OCI-LY1 (cell line): ENCODE measurements at regions not wholly inside any gene's neighbourhood (a gene's known extent, or its start where the extent isn't known, plus 50 kb on each side); places are given as distances from the start of the nearest gene placed in this dataset.

Experiments used
- H2AFZ ChIP-seq: fragments of 200-600 bp; sonication (generic), shearing (Covaris generic); 2 replicates; pipeline ENCODE4 v1.6.0; 2014; ENCODE audit warnings: antibody characterized with exemption, mild to moderate bottlenecking, low read length
- H3F3A ChIP-seq: fragments of 200-600 bp; sonication (generic), shearing (Covaris generic); 2 replicates; pipeline ENCODE4 v1.6.0; 2014; ENCODE audit warnings: mild to moderate bottlenecking, antibody characterized with exemption, low read length, moderate library complexity; ENCODE audit not compliant: insufficient read depth
- H3K27ac ChIP-seq: fragments of 200-600 bp; sonication (generic); 2 replicates; pipeline ENCODE4 v1.5.1; 2014; ENCODE audit warnings: low read length, mixed run types, mild to moderate bottlenecking, low read depth; ENCODE audit not compliant: poor library complexity, severe bottlenecking
- H3K27me3 ChIP-seq: fragments of 200-600 bp; sonication (generic); 2 replicates; pipeline ENCODE4 v1.6.0; 2014; ENCODE audit warnings: antibody characterized with exemption, mild to moderate bottlenecking, low read length, moderate library complexity; ENCODE audit not compliant: insufficient read depth
- H3K36me3 ChIP-seq: fragments of 200-600 bp; sonication (generic); 2 replicates; pipeline ENCODE4 v1.6.1; 2014; ENCODE audit warnings: mild to moderate bottlenecking, antibody characterized with exemption, low read length, moderate library complexity, mixed read lengths; ENCODE audit not compliant: insufficient read depth
- H3K4me1 ChIP-seq: fragments of 200-600 bp; sonication (generic); 2 replicates; pipeline ENCODE4 v1.5.1; 2014; ENCODE audit warnings: mild to moderate bottlenecking, low read length, moderate library complexity; ENCODE audit not compliant: insufficient read depth, severe bottlenecking
- H3K4me2 ChIP-seq: fragments of 200-600 bp; sonication (generic), shearing (Covaris generic); 2 replicates; pipeline ENCODE4 v1.6.1; 2014; ENCODE audit warnings: low read length
- H3K4me3 ChIP-seq: fragments of 200-600 bp; sonication (generic); 2 replicates; pipeline ENCODE4 v1.5.1; 2014; ENCODE audit warnings: low read length, low read depth, mild to moderate bottlenecking, mixed read lengths; ENCODE audit not compliant: poor library complexity, severe bottlenecking
- H3K79me2 ChIP-seq: fragments of 200-600 bp; shearing (Covaris generic); 2 replicates; pipeline ENCODE4 v1.6.1; 2016; ENCODE audit warnings: mixed run types, low read length, mixed read lengths; ENCODE audit not compliant: insufficient read depth
- H3K9ac ChIP-seq: fragments of 200-600 bp; sonication (generic), shearing (Covaris generic); 2 replicates; pipeline ENCODE4 v1.6.1; 2014; ENCODE audit warnings: mild to moderate bottlenecking, low read length, mixed read lengths
- H3K9me2 ChIP-seq: fragments of 200-600 bp; sonication (generic), shearing (Covaris generic); 2 replicates; pipeline ENCODE4 v1.6.1; 2014; ENCODE audit warnings: low read depth, mild to moderate bottlenecking, low read length, mixed read lengths
- H3K9me3 ChIP-seq: fragments of 200-600 bp; shearing (Covaris generic); 2 replicates; pipeline ENCODE4 v1.6.1; 2014; ENCODE audit warnings: low read length, mixed read lengths
- H4K20me1 ChIP-seq: fragments of 200-600 bp; sonication (generic), shearing (Covaris generic); 2 replicates; pipeline ENCODE4 v1.6.0; 2016; ENCODE audit warnings: mild to moderate bottlenecking, low read length; ENCODE audit not compliant: insufficient read depth
- EZH2 ChIP-seq: fragments of 200-600 bp; sonication (generic), shearing (Covaris generic); IDR thresholded peaks from 2 replicates; pipeline ENCODE4 v1.8.0; 2017; ENCODE audit warnings: borderline replicate concordance, mixed run types, mild to moderate bottlenecking, antibody characterized with exemption, low read length, moderate library complexity, mixed read lengths
- TF ChIP-seq, protein P1 (sequence below): fragments of 200-600 bp; sonication (generic), shearing (Covaris generic); IDR thresholded peaks from 2 replicates; pipeline ENCODE4 v1.5.1; 2017; ENCODE audit warnings: mild to moderate bottlenecking, antibody characterized with exemption, low read length, moderate library complexity, mixed read lengths

DNA sequence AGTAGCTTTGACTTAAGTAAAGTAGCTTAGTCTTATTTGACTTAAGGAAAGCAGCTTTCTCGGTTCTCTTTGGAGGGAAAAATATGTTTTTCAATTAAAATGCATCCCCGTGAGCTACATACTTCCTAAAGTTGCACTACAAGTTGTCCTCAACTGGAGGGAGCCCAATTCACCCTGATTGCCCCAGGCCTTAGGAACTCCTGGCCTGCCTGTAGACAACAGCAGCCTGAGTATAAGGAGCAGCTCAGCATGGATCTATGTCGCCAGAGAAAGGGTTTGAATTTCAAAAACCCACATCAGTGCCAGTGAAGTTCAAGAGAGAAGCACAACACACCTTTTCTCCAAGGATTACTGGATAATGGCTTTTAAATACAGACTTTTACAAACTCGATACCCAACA, 772.0 kb downstream of the TNS3 start:
- H3K36me3 ChIP-seq = no peaks in the 10 kb centered on the region
- H3K27me3 ChIP-seq = no peaks in the 10 kb centered on the region
- no peaks in the 10 kb centered on the region for H4K20me1 ChIP-seq
- H3K4me3 ChIP-seq = no peak overlapping the region
- no peak overlapping the region for H2AFZ ChIP-seq
- H3K4me1 ChIP-seq = no peaks in the 10 kb centered on the region
- no peak overlapping the region for H3K27ac ChIP-seq
- no peaks in the 10 kb centered on the region for H3K9me2 ChIP-seq
- H3K4me2 ChIP-seq = no peak overlapping the region
- no peaks in the 10 kb centered on the region for H3F3A ChIP-seq
- no peaks in the 10 kb centered on the region for H3K9me3 ChIP-seq
- H3K9ac ChIP-seq = no peak overlapping the region
- H3K79me2 ChIP-seq = no peaks in the 10 kb centered on the region
- TF ChIP-seq, protein P1, sequence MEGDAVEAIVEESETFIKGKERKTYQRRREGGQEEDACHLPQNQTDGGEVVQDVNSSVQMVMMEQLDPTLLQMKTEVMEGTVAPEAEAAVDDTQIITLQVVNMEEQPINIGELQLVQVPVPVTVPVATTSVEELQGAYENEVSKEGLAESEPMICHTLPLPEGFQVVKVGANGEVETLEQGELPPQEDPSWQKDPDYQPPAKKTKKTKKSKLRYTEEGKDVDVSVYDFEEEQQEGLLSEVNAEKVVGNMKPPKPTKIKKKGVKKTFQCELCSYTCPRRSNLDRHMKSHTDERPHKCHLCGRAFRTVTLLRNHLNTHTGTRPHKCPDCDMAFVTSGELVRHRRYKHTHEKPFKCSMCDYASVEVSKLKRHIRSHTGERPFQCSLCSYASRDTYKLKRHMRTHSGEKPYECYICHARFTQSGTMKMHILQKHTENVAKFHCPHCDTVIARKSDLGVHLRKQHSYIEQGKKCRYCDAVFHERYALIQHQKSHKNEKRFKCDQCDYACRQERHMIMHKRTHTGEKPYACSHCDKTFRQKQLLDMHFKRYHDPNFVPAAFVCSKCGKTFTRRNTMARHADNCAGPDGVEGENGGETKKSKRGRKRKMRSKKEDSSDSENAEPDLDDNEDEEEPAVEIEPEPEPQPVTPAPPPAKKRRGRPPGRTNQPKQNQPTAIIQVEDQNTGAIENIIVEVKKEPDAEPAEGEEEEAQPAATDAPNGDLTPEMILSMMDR = no peak
- TF ChIP-seq EZH2 = no peak

DNA sequence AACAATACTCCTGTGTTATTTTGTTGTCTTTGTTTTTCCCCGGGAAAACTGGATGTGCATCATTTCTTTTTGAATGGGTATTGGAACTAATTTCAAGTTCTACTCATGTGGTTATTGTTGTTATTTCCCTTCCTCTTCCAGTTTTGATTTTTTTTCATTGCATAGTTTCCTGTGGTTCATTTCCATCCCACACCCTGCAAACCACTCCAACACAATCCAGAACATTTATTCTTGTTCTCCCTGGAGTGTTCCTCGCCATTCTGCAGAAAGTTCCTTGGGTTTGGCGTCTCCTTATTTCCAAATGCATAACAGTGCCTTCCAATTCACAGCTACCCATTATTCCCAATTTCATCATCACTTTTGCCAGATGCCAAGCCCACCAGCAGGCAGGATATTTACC, 775.1 kb downstream of the TNS3 start:
- H3K27me3 ChIP-seq = no peaks in the 10 kb centered on the region
- no peak overlapping the region for H2AFZ ChIP-seq
- no peak overlapping the region for H3K27ac ChIP-seq
- no peak overlapping the region for H3K9ac ChIP-seq
- H4K20me1 ChIP-seq = no peaks in the 10 kb centered on the region
- H3K4me2 ChIP-seq = no peak overlapping the region
- TF ChIP-seq, protein P1 = no peak
- TF ChIP-seq EZH2 = no peak
- no peaks in the 10 kb centered on the region for H3K9me2 ChIP-seq
- H3K36me3 ChIP-seq = no peaks in the 10 kb centered on the region
- no peaks in the 10 kb centered on the region for H3F3A ChIP-seq
- H3K79me2 ChIP-seq = no peaks in the 10 kb centered on the region
- H3K4me1 ChIP-seq = no peaks in the 10 kb centered on the region
- no peak overlapping the region for H3K4me3 ChIP-seq
- no peaks in the 10 kb centered on the region for H3K9me3 ChIP-seq

- 0 out of 2 replicates have a peak, but pooled peaks cover 3% of the 10 kb centered on the region for H3K9me2 ChIP-seq
Measured at GRCh38 chr7:46802479-46802878, 779.4 kb downstream of the TNS3 start.

More at GRCh38 chr7:46802479-46802878, 779.4 kb downstream of the TNS3 start:
- H3K36me3 ChIP-seq = no peaks in the 10 kb centered on the region
- H3K9ac ChIP-seq = no peak overlapping the region
- H3K4me3 ChIP-seq = no peak overlapping the region
- no peaks in the 10 kb centered on the region for H4K20me1 ChIP-seq
- H3K27me3 ChIP-seq = no peaks in the 10 kb centered on the region
- no peak overlapping the region for H2AFZ ChIP-seq
- no peak overlapping the region for H3K4me2 ChIP-seq
- no peaks in the 10 kb centered on the region for H3K9me3 ChIP-seq
- no peaks in the 10 kb centered on the region for H3F3A ChIP-seq
- TF ChIP-seq, protein P1 = no peak
- no peak for TF ChIP-seq EZH2
- H3K79me2 ChIP-seq = no peaks in the 10 kb centered on the region
- H3K27ac ChIP-seq = no peak overlapping the region
- H3K4me1 ChIP-seq = no peaks in the 10 kb centered on the region
